HepG2 (cell line): ENCODE measurements at regions not wholly inside any gene's neighbourhood (a gene's known extent, or its start where the extent isn't known, plus 50 kb on each side); places are given as distances from the start of the nearest gene placed in this dataset.

ENCODE experiments used
- ATAC-seq: fragments of 200-7000 bp; cut with Tn5 transposase; 3 replicates; pipeline ENCODE4 v1.9.1; 2020; ENCODE audit warnings: mild to moderate bottlenecking, moderate library complexity
- BruUV-seq: library from RNA; stranded (reverse); fragments of 400-500 nt; replicated peaks from 2 replicates; lab custom pipeline; 2021; lab: Mats Ljungman, UMichigan
- CTCF ChIA-PET: fragments of 300-600 bp; formaldehyde crosslinking; extraction: SDS; loops from one replicate; lab custom pipeline; 2021; ENCODE audit warnings: low total read pairs, inconsistent platforms, low intra/inter-chr PET ratio; lab: Yijun Ruan, JAX
- POLR2A ChIA-PET: fragments of 350-600 bp; sonication (Branson Sonifier 250); formaldehyde crosslinking; loops from one replicate; lab custom pipeline; 2020; ENCODE audit warnings: antibody characterized with exemption, inconsistent platforms; lab: Yijun Ruan, JAX
- DNase-seq: peaks from one replicate; pipeline ENCODE4 v3.0.0-alpha.2; 2015; ENCODE audit warnings: low spot score
- FAIRE-seq: peaks from 3 replicates; lab custom pipeline; 2011; peaks lifted over from hg19 to GRCh38; lab: Jason Lieb, UNC
- H2AFZ ChIP-seq: one replicate; pipeline ENCODE4 v1.6.1; 2011; ENCODE audit warnings: low read length, inconsistent platforms
- H3K27ac ChIP-seq: fragments of 300-600 bp; 3 replicates; pipeline ENCODE4 v1.8.0; 2011; ENCODE audit warnings: mixed run types, mild to moderate bottlenecking, mixed read lengths, low read length, inconsistent platforms; ENCODE audit not compliant: insufficient read depth; ENCODE audit errors: extremely low read length
- H3K27me3 ChIP-seq, 2 experiments: fragments of 200-600 bp in 1 of 2; 2 replicates in 1 of 2; 3 replicates in 1 of 2; pipeline versions ENCODE4 v1.6.0 to v1.8.0; 2011; ENCODE audit warnings: low read length in 2 of 2, mild to moderate bottlenecking in 2 of 2, moderate library complexity in 2 of 2, inconsistent platforms in 1 of 2; ENCODE audit not compliant: insufficient read depth in 2 of 2, control insufficient read depth in 1 of 2
- H3K36me3 ChIP-seq, 2 experiments: fragments of 200-600 bp in 1 of 2; replicated peaks in 1 of 2; 2 replicates in 1 of 2; 3 replicates in 1 of 2; pipeline versions ENCODE4 v1.5.1 to v1.8.0; 2011; ENCODE audit warnings: low read length in 2 of 2, inconsistent platforms in 1 of 2; ENCODE audit not compliant: insufficient read depth in 2 of 2, control insufficient read depth in 1 of 2
- H3K4me1 ChIP-seq: 2 replicates; pipeline ENCODE4 v1.5.1; 2012; ENCODE audit warnings: low read length, inconsistent platforms; ENCODE audit not compliant: insufficient read depth
- H3K4me2 ChIP-seq: 2 replicates; pipeline ENCODE4 v1.6.0; 2011; ENCODE audit warnings: low read depth, low read length, inconsistent platforms
- H3K4me3 ChIP-seq, 3 experiments: fragments of 200-600 bp in 1 of 3; sonication (generic), shearing (Covaris generic) in 1 of 3; replicated peaks in 1 of 3; 2 replicates each; pipeline ENCODE4 v1.5.1; 2011 to 2016; ENCODE audit warnings: low read length in 3 of 3, inconsistent platforms in 2 of 3, low read depth in 2 of 3, mild to moderate bottlenecking in 2 of 3, control low read depth in 1 of 3, mixed read lengths in 1 of 3; ENCODE audit not compliant: insufficient read depth in 1 of 3
- H3K79me2 ChIP-seq: one replicate; pipeline ENCODE4 v1.6.1; 2011; ENCODE audit warnings: low read length, inconsistent platforms; ENCODE audit not compliant: insufficient read depth
- H3K9ac ChIP-seq: 2 replicates; pipeline ENCODE4 v1.6.0; 2011; ENCODE audit warnings: mild to moderate bottlenecking, low read depth, low read length, inconsistent platforms; ENCODE audit not compliant: insufficient read depth
- H3K9me3 ChIP-seq: 2 replicates; pipeline ENCODE4 v1.5.1; 2012; ENCODE audit warnings: mild to moderate bottlenecking, low read length
- H4K20me1 ChIP-seq: 2 replicates; pipeline ENCODE4 v1.6.0; 2011; ENCODE audit warnings: inconsistent platforms, mild to moderate bottlenecking, low read length, moderate library complexity; ENCODE audit not compliant: insufficient read depth
- ATRX ChIP-seq: sonication (generic); formaldehyde crosslinking; IDR thresholded peaks from 2 replicates; pipeline ENCODE4 v1.4.0; 2020; ENCODE audit warnings: missing genetic modification reagents, borderline replicate concordance
- HMGXB4 ChIP-seq, 2 experiments: sonication (generic) in 1 of 2; formaldehyde crosslinking in 1 of 2; IDR thresholded peaks; 2 replicates each; pipeline versions ENCODE4 v1.4.0 to v1.6.1; 2018 to 2020; ENCODE audit warnings: missing genetic modification reagents in 2 of 2, borderline replicate concordance in 1 of 2, low read depth in 1 of 2, mild to moderate bottlenecking in 1 of 2, missing biosample characterization in 1 of 2
- KAT8 ChIP-seq: IDR thresholded peaks from 2 replicates; pipeline ENCODE4 v1.6.1; 2016; ENCODE audit warnings: missing genetic modification reagents, missing compliant biosample characterization
- PATZ1 ChIP-seq: sonication (generic); formaldehyde crosslinking; IDR thresholded peaks from 2 replicates; pipeline ENCODE4 v1.4.0; 2020; ENCODE audit warnings: missing genetic modification reagents
- SATB2 ChIP-seq: sonication (generic); formaldehyde crosslinking; IDR thresholded peaks from 2 replicates; pipeline ENCODE4 v1.5.0; 2020; ENCODE audit warnings: missing genetic modification reagents
- THAP11 ChIP-seq: IDR thresholded peaks from 2 replicates; pipeline ENCODE4 v1.6.1; 2016; ENCODE audit warnings: missing biosample characterization, missing genetic modification reagents
- THRA ChIP-seq: sonication (generic); formaldehyde crosslinking; IDR thresholded peaks from 2 replicates; pipeline ENCODE4 v1.4.0; 2020; ENCODE audit warnings: missing genetic modification reagents, borderline replicate concordance
- ZBTB44 ChIP-seq: sonication (generic); formaldehyde crosslinking; IDR thresholded peaks from 2 replicates; pipeline ENCODE4 v1.4.0; 2020; ENCODE audit warnings: missing genetic modification reagents
- ZNF124 ChIP-seq: sonication (generic); formaldehyde crosslinking; IDR thresholded peaks from 2 replicates; pipeline ENCODE4 v1.4.0; 2020; ENCODE audit warnings: missing genetic modification reagents
- ZNF274 ChIP-seq: sonication (generic); formaldehyde crosslinking; IDR thresholded peaks from 2 replicates; pipeline ENCODE4 v1.5.1; 2020; ENCODE audit warnings: mild to moderate bottlenecking, missing genetic modification reagents
- ZNF282 ChIP-seq: fragments of 450-650 bp; IDR thresholded peaks from 2 replicates; pipeline ENCODE4 v1.6.1; 2018; ENCODE audit not compliant: partially characterized antibody
- ZNF501 ChIP-seq: sonication (generic); formaldehyde crosslinking; IDR thresholded peaks from 2 replicates; pipeline ENCODE4 v1.5.1; 2020; ENCODE audit warnings: mild to moderate bottlenecking, moderate library complexity, missing genetic modification reagents
- ZSCAN29 ChIP-seq: sonication (generic); formaldehyde crosslinking; conservative IDR thresholded peaks from 2 replicates; pipeline ENCODE4 v1.4.0; 2020; ENCODE audit warnings: mild to moderate bottlenecking, missing genetic modification reagents
- WGBS: methylation state at CpG from one replicate; pipeline ENCODE4 v1.1.6; 2017; ENCODE audit warnings: low lambda C conversion rate; 5-methylcytosine and 5-hydroxymethylcytosine counted together
- in situ Hi-C: cut with HindIII; loops from 2 replicates; pipeline ENCODE4 v1.10.0; 2017; ENCODE audit warnings: low pct_unique_long_range_greater_than_20kb; ENCODE audit not compliant: extremely low pct_ligation_motif_present
- intact Hi-C: fragments of 100-400 bp; cut with micrococcal nuclease; formaldehyde crosslinking; loops from one replicate; pipeline ENCODE4 v1.10.0; 2022; ENCODE audit not compliant: unreplicated experiment

- no peak for TF ChIP-seq ATRX (CRISPR knock-in tag)
- no peak for TF ChIP-seq ZNF124 (CRISPR knock-in tag)
- TF ChIP-seq ZNF274 (CRISPR knock-in tag): no peak
Observed at GRCh38 chr12:77486872-77487271, 343.8 kb upstream of the NAV3 start (continued).

GRCh38 chr12:77485961-77486854, 344.5 kb upstream of the NAV3 start:
- 32% methylated on average over 3 of the region's 3 CpGs for WGBS
- ChIA-PET CTCF (no interaction called here), POLR2A (no interaction called here)
- no peak for DNase-seq
- no TSS peak for BruUV-seq
- no peak overlapping the region for H3K4me3 ChIP-seq
- H3K36me3 ChIP-seq: no peaks in the 10 kb centered on the region
- no peak overlapping the region for H2AFZ ChIP-seq
- no peak overlapping the region for H3K4me2 ChIP-seq
- no peaks in the 10 kb centered on the region for H4K20me1 ChIP-seq
- ATAC-seq: no peak
- intact Hi-C loops (no loop called here), in situ Hi-C loops (no loop called here)
- H3K27ac ChIP-seq: no peak overlapping the region
- H3K4me1 ChIP-seq: no peaks in the 10 kb centered on the region
- H3K79me2 ChIP-seq: no peaks in the 10 kb centered on the region
- no peaks in the 10 kb centered on the region for H3K27me3 ChIP-seq
- TF ChIP-seq ZNF282 (no peak), THAP11 (CRISPR knock-in tag) (no peak), KAT8 (no peak), ZBTB44 (CRISPR knock-in tag) (no peak), ZNF501 (CRISPR knock-in tag) (no peak), ZSCAN29 (CRISPR knock-in tag) (no peak), THRA (CRISPR knock-in tag) (no peak), SATB2 (CRISPR knock-in tag) (no peak), HMGXB4 (CRISPR knock-in tag; IDR thresholded peaks at IDR 0.05; ENCODE audit: borderline replicate concordance in 1 of 2, low read depth in 1 of 2) (no peak), PATZ1 (CRISPR knock-in tag) (no peak)
- no peak overlapping the region for H3K9ac ChIP-seq
- FAIRE-seq: no peak
- H3K9me3 ChIP-seq: no peaks in the 10 kb centered on the region
